Sigmoid colon (tissue), 6 donors: ENCODE measurements at regions not wholly inside any gene's neighbourhood (a gene's known extent, or its start where the extent isn't known, plus 50 kb on each side); places are given as distances from the start of the nearest gene placed in this dataset.

Experiments used
- DNase-seq: peaks from one replicate; pipeline ENCODE4 v3.0.0-alpha.2; 2019
- H3K27ac ChIP-seq, 4 donors: fragments of 200-600 bp; sonication (generic); one replicate each; pipeline ENCODE4 v1.5.1; 2016 to 2019; ENCODE audit warnings: mild to moderate bottlenecking in 1 of 4
- H3K27me3 ChIP-seq, 3 donors: fragments of 200-600 bp; sonication (generic); one replicate each; pipeline ENCODE4 v1.5.1; 2019; ENCODE audit warnings: mild to moderate bottlenecking in 1 of 3
- H3K36me3 ChIP-seq, 4 donors: fragments of 200-600 bp; sonication (generic); one replicate each; pipeline ENCODE4 v1.5.1; 2016 to 2019
- H3K4me1 ChIP-seq, 4 donors: fragments of 200-600 bp; sonication (generic); one replicate each; pipeline ENCODE4 v1.5.1; 2017 to 2019
- H3K4me3 ChIP-seq, 4 donors: fragments of 200-600 bp; sonication (generic); one replicate each; pipeline ENCODE4 v1.5.1; 2017 to 2019; ENCODE audit warnings: mild to moderate bottlenecking in 2 of 4, moderate library complexity in 1 of 4
- H3K9me3 ChIP-seq, 4 donors: fragments of 200-600 bp in 3 of 4; sonication (generic) in 3 of 4; one replicate each; pipeline versions ENCODE4 v1.5.1 to v1.6.1; 2013 to 2019
- CTCF ChIP-seq, 4 experiments: fragments of 450-650 bp in 3 of 4; fragments of 200-600 bp in 1 of 4; IDR thresholded peaks; one replicate each; pipeline ENCODE4 v1.5.1; 2016 to 2019; ENCODE audit warnings: antibody characterized with exemption in 4 of 4, mild to moderate bottlenecking in 3 of 4, moderate library complexity in 2 of 4
- EP300 ChIP-seq, 4 donors: sonication (generic); formaldehyde crosslinking; IDR thresholded peaks; one replicate each; pipeline ENCODE4 v1.6.1; 2017; ENCODE audit warnings: antibody characterized with exemption in 4 of 4
- POLR2A ChIP-seq, 2 donors: fragments of 450-650 bp; IDR thresholded peaks; one replicate each; pipeline ENCODE4 v1.6.1; 2016; ENCODE audit warnings: antibody characterized with exemption in 2 of 2, mild to moderate bottlenecking in 2 of 2, moderate library complexity in 2 of 2
- POLR2AphosphoS5 ChIP-seq, 4 donors: sonication (generic); formaldehyde crosslinking; IDR thresholded peaks; one replicate each; pipeline ENCODE4 v1.6.1; 2017; ENCODE audit warnings: antibody characterized with exemption in 4 of 4
- WGBS, 2 donors: extraction: QIAGEN DNeasy Blood & Tissue Kit; methylation state at CpG; one replicate each; pipeline ENCODE4 v1.1.7; 2013; 5-methylcytosine and 5-hydroxymethylcytosine counted together
- intact Hi-C: fragments of 100-400 bp; cut with DNase I; formaldehyde crosslinking; loops from one replicate; pipeline ENCODE4 v1.15.1; 2023
- donor health status: healthy with polysubstance abuse.
- donor health status: healthy.

- H3K36me3 ChIP-seq, result no peaks in the 10 kb centered on the region
- intact Hi-C loops, result no loop called here
- no peaks in the 10 kb centered on the region for H3K9me3 ChIP-seq
- no peaks in the 10 kb centered on the region for H3K4me1 ChIP-seq
- H3K27ac ChIP-seq, result no peak overlapping the region
- H3K27me3 ChIP-seq, result no peaks in the 10 kb centered on the region
- 91 to 92% methylated on average over 5 of the region's 5 CpGs for WGBS, 2 donors
- no peak for TF ChIP-seq EP300 (IDR thresholded peaks at IDR 0.05)
- no peak for TF ChIP-seq CTCF (IDR thresholded peaks at IDR 0.05)
- no peak for DNase-seq
- H3K4me3 ChIP-seq, result no peak overlapping the region
Observed at GRCh38 chr6:141316236-141316635, 816.5 kb upstream of the GJE1 start.

GRCh38 chr6:141313986-141314385, 818.7 kb upstream of the GJE1 start:
- Histone ChIP-seq H3K4me3 (no peak overlapping the region), H3K9me3 (no peaks in the 10 kb centered on the region), H3K36me3 (no peaks in the 10 kb centered on the region), H3K4me1 (no peaks in the 10 kb centered on the region), H3K27me3 (no peaks in the 10 kb centered on the region), H3K27ac (no peak overlapping the region)
- no peak for DNase-seq
- intact Hi-C loops, result no loop called here
- 81 to 82% methylated on average over 1 of the region's 1 CpG for WGBS, 2 donors
- TF ChIP-seq POLR2A (IDR thresholded peaks at IDR 0.05) (no peak), EP300 (IDR thresholded peaks at IDR 0.05) (no peak), CTCF (IDR thresholded peaks at IDR 0.05) (no peak), POLR2AphosphoS5 (IDR thresholded peaks at IDR 0.05) (no peak)

GRCh38 chr6:141309295-141309694, 823.4 kb upstream of the GJE1 start:
- no peak for DNase-seq
- H3K4me3 ChIP-seq, result no peak overlapping the region
- no peak overlapping the region for H3K27ac ChIP-seq
- H3K36me3 ChIP-seq, result no peaks in the 10 kb centered on the region
- H3K4me1 ChIP-seq, result no peaks in the 10 kb centered on the region
- no peak for TF ChIP-seq EP300 (IDR thresholded peaks at IDR 0.05)
- TF ChIP-seq POLR2A (IDR thresholded peaks at IDR 0.05), result no peak
- TF ChIP-seq CTCF (IDR thresholded peaks at IDR 0.05), result no peak
- TF ChIP-seq POLR2AphosphoS5 (IDR thresholded peaks at IDR 0.05), result no peak
- H3K27me3 ChIP-seq, result no peaks in the 10 kb centered on the region
- intact Hi-C loops, result no loop called here
- no peaks in the 10 kb centered on the region for H3K9me3 ChIP-seq

GRCh38 chr6:141307309-141307998, 825.3 kb upstream of the GJE1 start:
- H3K27ac ChIP-seq, result no peak overlapping the region
- H3K9me3 ChIP-seq, result no peaks in the 10 kb centered on the region
- no peaks in the 10 kb centered on the region for H3K4me1 ChIP-seq
- TF ChIP-seq POLR2A (IDR thresholded peaks at IDR 0.05), result no peak
- no peak for TF ChIP-seq EP300 (IDR thresholded peaks at IDR 0.05)
- no peak for TF ChIP-seq CTCF (IDR thresholded peaks at IDR 0.05)
- no peak for TF ChIP-seq POLR2AphosphoS5 (IDR thresholded peaks at IDR 0.05)
- DNase-seq, result no peak
- 73 to 84% methylated on average over 3 of the region's 3 CpGs for WGBS, 2 donors
- no peaks in the 10 kb centered on the region for H3K36me3 ChIP-seq
- intact Hi-C loops, result no loop called here
- no peak overlapping the region for H3K4me3 ChIP-seq
- no peaks in the 10 kb centered on the region for H3K27me3 ChIP-seq

- Histone ChIP-seq H3K27ac (no peak overlapping the region), H3K27me3 (no peaks in the 10 kb centered on the region), H3K4me1 (no peaks in the 10 kb centered on the region), H3K36me3 (no peaks in the 10 kb centered on the region), H3K9me3 (no peaks in the 10 kb centered on the region), H3K4me3 (no peak overlapping the region)
- no peak for DNase-seq
- WGBS, 2 donors, result 83 to 91% methylated on average over 6 of the region's 6 CpGs
- TF ChIP-seq POLR2A (IDR thresholded peaks at IDR 0.05), result no peak
- TF ChIP-seq CTCF (IDR thresholded peaks at IDR 0.05), result no peak
- no peak for TF ChIP-seq EP300 (IDR thresholded peaks at IDR 0.05)
- TF ChIP-seq POLR2AphosphoS5 (IDR thresholded peaks at IDR 0.05), result no peak
- intact Hi-C loops, result no loop called here
Observed at GRCh38 chr6:141303907-141304306, 828.8 kb upstream of the GJE1 start.
